ENCODE measurements at regions not wholly inside any gene's neighbourhood (a gene's known extent, or its start where the extent isn't known, plus 50 kb on each side); places are given as distances from the start of the nearest gene placed in this dataset.

DNA sequence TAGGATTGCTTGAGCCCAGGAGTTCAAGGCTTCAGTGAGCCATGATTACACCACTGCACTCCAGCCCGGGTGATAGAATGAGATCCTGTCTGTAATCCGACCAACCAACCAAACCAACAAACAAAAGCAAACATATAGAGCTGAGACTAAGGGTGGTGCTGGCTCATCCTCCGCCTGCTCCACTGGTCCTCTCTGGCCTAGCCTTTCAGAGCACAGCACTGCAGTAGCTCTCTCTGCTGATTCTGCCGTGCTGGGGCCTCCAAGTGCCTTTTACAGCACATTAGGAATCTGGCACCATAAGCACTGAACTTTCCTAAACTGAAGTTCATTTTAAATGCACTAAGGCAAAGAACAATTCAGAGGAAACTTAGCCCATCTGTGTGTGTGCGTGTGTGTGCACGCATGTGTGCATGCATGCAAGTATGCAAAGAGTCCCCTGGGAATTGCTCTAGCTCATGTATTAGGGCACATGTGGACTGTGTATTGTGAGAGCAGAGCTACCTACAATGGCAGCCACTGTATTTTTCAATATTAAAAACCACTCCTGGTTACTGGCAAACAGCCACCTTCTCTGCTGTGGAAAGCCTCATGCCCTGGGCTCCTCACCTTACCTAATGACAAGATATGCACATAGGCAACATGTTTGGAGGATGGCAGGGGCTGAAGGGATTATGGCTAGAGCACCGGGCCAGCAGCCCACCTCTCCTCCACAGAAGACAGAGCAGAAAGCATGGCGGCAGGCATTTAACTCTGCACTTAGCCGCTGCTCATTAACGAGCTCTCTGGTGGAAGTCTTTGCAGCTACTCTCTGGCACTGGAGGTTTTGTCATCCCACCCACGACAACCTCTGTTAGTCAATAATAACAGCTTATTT, 223.1 kb upstream of the TSHZ3 start (continued):
- TF ChIP-seq, protein P1, sequence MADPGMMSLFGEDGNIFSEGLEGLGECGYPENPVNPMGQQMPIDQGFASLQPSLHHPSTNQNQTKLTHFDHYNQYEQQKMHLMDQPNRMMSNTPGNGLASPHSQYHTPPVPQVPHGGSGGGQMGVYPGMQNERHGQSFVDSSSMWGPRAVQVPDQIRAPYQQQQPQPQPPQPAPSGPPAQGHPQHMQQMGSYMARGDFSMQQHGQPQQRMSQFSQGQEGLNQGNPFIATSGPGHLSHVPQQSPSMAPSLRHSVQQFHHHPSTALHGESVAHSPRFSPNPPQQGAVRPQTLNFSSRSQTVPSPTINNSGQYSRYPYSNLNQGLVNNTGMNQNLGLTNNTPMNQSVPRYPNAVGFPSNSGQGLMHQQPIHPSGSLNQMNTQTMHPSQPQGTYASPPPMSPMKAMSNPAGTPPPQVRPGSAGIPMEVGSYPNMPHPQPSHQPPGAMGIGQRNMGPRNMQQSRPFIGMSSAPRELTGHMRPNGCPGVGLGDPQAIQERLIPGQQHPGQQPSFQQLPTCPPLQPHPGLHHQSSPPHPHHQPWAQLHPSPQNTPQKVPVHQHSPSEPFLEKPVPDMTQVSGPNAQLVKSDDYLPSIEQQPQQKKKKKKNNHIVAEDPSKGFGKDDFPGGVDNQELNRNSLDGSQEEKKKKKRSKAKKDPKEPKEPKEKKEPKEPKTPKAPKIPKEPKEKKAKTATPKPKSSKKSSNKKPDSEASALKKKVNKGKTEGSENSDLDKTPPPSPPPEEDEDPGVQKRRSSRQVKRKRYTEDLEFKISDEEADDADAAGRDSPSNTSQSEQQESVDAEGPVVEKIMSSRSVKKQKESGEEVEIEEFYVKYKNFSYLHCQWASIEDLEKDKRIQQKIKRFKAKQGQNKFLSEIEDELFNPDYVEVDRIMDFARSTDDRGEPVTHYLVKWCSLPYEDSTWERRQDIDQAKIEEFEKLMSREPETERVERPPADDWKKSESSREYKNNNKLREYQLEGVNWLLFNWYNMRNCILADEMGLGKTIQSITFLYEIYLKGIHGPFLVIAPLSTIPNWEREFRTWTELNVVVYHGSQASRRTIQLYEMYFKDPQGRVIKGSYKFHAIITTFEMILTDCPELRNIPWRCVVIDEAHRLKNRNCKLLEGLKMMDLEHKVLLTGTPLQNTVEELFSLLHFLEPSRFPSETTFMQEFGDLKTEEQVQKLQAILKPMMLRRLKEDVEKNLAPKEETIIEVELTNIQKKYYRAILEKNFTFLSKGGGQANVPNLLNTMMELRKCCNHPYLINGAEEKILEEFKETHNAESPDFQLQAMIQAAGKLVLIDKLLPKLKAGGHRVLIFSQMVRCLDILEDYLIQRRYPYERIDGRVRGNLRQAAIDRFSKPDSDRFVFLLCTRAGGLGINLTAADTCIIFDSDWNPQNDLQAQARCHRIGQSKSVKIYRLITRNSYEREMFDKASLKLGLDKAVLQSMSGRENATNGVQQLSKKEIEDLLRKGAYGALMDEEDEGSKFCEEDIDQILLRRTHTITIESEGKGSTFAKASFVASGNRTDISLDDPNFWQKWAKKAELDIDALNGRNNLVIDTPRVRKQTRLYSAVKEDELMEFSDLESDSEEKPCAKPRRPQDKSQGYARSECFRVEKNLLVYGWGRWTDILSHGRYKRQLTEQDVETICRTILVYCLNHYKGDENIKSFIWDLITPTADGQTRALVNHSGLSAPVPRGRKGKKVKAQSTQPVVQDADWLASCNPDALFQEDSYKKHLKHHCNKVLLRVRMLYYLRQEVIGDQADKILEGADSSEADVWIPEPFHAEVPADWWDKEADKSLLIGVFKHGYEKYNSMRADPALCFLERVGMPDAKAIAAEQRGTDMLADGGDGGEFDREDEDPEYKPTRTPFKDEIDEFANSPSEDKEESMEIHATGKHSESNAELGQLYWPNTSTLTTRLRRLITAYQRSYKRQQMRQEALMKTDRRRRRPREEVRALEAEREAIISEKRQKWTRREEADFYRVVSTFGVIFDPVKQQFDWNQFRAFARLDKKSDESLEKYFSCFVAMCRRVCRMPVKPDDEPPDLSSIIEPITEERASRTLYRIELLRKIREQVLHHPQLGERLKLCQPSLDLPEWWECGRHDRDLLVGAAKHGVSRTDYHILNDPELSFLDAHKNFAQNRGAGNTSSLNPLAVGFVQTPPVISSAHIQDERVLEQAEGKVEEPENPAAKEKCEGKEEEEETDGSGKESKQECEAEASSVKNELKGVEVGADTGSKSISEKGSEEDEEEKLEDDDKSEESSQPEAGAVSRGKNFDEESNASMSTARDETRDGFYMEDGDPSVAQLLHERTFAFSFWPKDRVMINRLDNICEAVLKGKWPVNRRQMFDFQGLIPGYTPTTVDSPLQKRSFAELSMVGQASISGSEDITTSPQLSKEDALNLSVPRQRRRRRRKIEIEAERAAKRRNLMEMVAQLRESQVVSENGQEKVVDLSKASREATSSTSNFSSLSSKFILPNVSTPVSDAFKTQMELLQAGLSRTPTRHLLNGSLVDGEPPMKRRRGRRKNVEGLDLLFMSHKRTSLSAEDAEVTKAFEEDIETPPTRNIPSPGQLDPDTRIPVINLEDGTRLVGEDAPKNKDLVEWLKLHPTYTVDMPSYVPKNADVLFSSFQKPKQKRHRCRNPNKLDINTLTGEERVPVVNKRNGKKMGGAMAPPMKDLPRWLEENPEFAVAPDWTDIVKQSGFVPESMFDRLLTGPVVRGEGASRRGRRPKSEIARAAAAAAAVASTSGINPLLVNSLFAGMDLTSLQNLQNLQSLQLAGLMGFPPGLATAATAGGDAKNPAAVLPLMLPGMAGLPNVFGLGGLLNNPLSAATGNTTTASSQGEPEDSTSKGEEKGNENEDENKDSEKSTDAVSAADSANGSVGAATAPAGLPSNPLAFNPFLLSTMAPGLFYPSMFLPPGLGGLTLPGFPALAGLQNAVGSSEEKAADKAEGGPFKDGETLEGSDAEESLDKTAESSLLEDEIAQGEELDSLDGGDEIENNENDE (IDR thresholded peaks at IDR 0.05; ENCODE audit: insufficient replicate concordance, low read length): no peak
